ENCODE measurements at regions not wholly inside any gene's neighbourhood (a gene's known extent, or its start where the extent isn't known, plus 50 kb on each side); places are given as distances from the start of the nearest gene placed in this dataset.
"Not testable (repeated sequence)": the region's sequence is repeated elsewhere in the genome, so short reads cannot be mapped to it uniquely, and the experiment has no call there.

DNA sequence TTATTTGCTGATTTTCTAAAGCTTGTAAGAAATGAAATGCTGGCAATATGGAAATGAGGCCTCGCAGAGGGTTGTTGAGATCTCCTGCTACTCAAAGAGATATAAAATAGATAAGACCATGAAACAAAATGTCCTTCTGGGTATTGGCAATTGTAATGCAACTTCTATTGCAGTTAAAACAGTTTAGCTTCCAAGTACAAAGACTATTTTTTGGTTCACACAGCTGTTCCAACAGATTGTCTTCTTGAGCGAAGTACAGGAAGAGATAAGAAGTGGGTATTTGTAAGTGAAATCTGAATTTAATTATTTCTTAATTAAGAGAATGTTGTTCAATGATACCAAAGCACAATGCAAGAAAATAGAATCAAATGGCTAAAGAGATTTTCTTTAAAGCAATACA, 801.5 kb upstream of the GBE1 start:
- intact Hi-C loops (cut with DNase I): no loop called here
- no peak for DNase-seq
- Histone ChIP-seq H3K36me3 (replicated peaks in 1 of 2) (no peaks in the 10 kb centered on the region), H3K27ac (no peak overlapping the region), H3K27me3 (no peaks in the 10 kb centered on the region), H3K4me3 (no peak overlapping the region), H3K4me1 (replicated peaks in 1 of 2) (no peaks in the 10 kb centered on the region), H3K9me3 (replicated peaks in 1 of 3) (no peaks in the 10 kb centered on the region)
- TF ChIP-seq, protein P1, sequence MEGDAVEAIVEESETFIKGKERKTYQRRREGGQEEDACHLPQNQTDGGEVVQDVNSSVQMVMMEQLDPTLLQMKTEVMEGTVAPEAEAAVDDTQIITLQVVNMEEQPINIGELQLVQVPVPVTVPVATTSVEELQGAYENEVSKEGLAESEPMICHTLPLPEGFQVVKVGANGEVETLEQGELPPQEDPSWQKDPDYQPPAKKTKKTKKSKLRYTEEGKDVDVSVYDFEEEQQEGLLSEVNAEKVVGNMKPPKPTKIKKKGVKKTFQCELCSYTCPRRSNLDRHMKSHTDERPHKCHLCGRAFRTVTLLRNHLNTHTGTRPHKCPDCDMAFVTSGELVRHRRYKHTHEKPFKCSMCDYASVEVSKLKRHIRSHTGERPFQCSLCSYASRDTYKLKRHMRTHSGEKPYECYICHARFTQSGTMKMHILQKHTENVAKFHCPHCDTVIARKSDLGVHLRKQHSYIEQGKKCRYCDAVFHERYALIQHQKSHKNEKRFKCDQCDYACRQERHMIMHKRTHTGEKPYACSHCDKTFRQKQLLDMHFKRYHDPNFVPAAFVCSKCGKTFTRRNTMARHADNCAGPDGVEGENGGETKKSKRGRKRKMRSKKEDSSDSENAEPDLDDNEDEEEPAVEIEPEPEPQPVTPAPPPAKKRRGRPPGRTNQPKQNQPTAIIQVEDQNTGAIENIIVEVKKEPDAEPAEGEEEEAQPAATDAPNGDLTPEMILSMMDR (IDR thresholded peaks at IDR 0.05): no peak
- no peak for TF ChIP-seq POLR2A (IDR thresholded peaks at IDR 0.05)
- WGBS, 4 donors: 65 to 90% (median 78%) methylated on average over 2 of the region's 2 CpGs

GRCh38 chr3:82561784-82562183, 800.3 kb upstream of the GBE1 start:
- Histone ChIP-seq H3K9me3 (replicated peaks in 1 of 3) (no peaks in the 10 kb centered on the region), H3K27ac (no peak overlapping the region), H3K27me3 (no peaks in the 10 kb centered on the region), H3K4me3 (no peak overlapping the region), H3K4me1 (replicated peaks in 1 of 2) (no peaks in the 10 kb centered on the region), H3K36me3 (replicated peaks in 1 of 2) (no peaks in the 10 kb centered on the region)
- intact Hi-C loops (cut with DNase I): no loop called here
- no peak for DNase-seq
- WGBS, 4 donors: 91 to 97% (median 94%) methylated on average over 2 of the region's 2 CpGs
- TF ChIP-seq, protein P1 (IDR thresholded peaks at IDR 0.05): no peak
- TF ChIP-seq POLR2A (IDR thresholded peaks at IDR 0.05): no peak

- 20 to 38% (median 33%) methylated on average over 1 of the region's 1 CpG for WGBS, 4 donors
- no peaks in the 10 kb centered on the region for H3K9me3 ChIP-seq (replicated peaks in 1 of 3)
- no peaks in the 10 kb centered on the region for H3K27me3 ChIP-seq
Measured at GRCh38 chr3:82558081-82558480, 796.6 kb upstream of the GBE1 start.

DNA sequence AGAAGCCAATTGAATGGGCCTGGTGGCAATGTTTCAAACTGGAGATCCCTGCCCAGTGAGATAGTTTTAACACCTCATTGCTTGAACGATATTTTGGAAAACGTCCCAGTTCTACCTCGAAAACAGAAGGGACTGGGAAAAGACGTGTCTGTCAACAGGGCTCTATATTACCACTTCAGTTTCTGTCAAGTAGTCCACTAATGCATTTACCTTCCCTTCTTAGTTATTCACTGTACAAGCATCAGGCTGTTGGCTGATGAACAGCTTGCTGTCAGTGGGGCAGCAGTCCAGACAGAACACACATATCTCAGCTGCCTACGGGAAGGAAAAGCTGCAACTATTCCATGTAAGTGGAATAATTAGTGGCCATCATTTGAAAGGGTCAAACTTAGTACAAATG, 794.7 kb upstream of the GBE1 start:
- DNase-seq: no peak
- Histone ChIP-seq H3K4me1 (replicated peaks in 1 of 2) (no peaks in the 10 kb centered on the region), H3K27ac (no peak overlapping the region), H3K4me3 (no peak overlapping the region), H3K36me3 (replicated peaks in 1 of 2) (no peaks in the 10 kb centered on the region), H3K9me3 (replicated peaks in 1 of 3) (no peaks in the 10 kb centered on the region), H3K27me3 (no peaks in the 10 kb centered on the region)
- intact Hi-C loops (cut with DNase I): no loop called here
- TF ChIP-seq, protein P1 (IDR thresholded peaks at IDR 0.05): no peak
- no peak for TF ChIP-seq POLR2A (IDR thresholded peaks at IDR 0.05)
- WGBS, 4 donors: 72 to 81% (median 78%) methylated on average over 5 of the region's 5 CpGs

More at GRCh38 chr3:82558081-82558480, 796.6 kb upstream of the GBE1 start:
- Histone ChIP-seq H3K4me1 (replicated peaks in 1 of 2) (no peaks in the 10 kb centered on the region), H3K27ac (no peak overlapping the region), H3K36me3 (replicated peaks in 1 of 2) (no peaks in the 10 kb centered on the region), H3K4me3 (no peak overlapping the region)
- TF ChIP-seq POLR2A (IDR thresholded peaks at IDR 0.05): no peak
- TF ChIP-seq, protein P1 (IDR thresholded peaks at IDR 0.05): no peak
- intact Hi-C loops (cut with DNase I): no loop called here
- no peak for DNase-seq

DNA sequence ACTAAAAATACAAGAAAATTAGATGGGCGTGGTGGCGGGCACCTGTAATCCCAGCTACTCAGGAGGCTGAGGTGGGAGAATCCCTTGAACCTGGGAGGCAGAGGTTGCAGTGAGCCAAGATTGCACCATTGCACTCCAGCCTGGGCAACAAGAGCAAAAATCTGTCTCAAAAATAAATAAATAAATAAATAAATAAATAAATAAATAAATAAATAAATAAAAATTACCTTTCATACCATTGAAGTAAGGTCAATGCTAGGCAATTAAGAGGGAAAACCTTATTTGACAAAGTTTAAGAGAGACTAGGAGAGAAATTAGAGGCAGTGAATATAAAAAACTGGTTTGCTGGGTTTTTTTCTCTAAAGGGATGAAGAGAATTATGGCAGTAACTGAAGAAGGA, 781.1 kb upstream of the GBE1 start:
- H3K4me1 ChIP-seq (replicated peaks in 1 of 2); DNase-seq; intact Hi-C loops (cut with DNase I); H3K36me3 ChIP-seq (replicated peaks in 1 of 2); H3K4me3 ChIP-seq; H3K9me3 ChIP-seq (replicated peaks in 1 of 3); H3K27ac ChIP-seq; H3K27me3 ChIP-seq: not testable (repeated sequence)
- 92 to 98% (median 93%) methylated on average over 2 of the region's 2 CpGs for WGBS, 4 donors
